ENCODE measurements at regions not wholly inside any gene's neighbourhood (a gene's known extent, or its start where the extent isn't known, plus 50 kb on each side); places are given as distances from the start of the nearest gene placed in this dataset.

GRCh38 chr18:56199580-56200330 lies 438.6 kb downstream of the TXNL1 start (continued):
- TF ChIP-seq BRCA1 (IDR thresholded peaks at IDR 0.05; ENCODE audit: low read depth, low read length) (no peak), PHF8 (conservative IDR thresholded peaks at IDR 0.05; ENCODE audit: low read depth, low read length) (no peak), MAX (IDR thresholded peaks at IDR 0.05) (no peak)

Measured in H1 (cell line).